ENCODE measurements at regions not wholly inside any gene's neighbourhood (a gene's known extent, or its start where the extent isn't known, plus 50 kb on each side); places are given as distances from the start of the nearest gene placed in this dataset.

DNA sequence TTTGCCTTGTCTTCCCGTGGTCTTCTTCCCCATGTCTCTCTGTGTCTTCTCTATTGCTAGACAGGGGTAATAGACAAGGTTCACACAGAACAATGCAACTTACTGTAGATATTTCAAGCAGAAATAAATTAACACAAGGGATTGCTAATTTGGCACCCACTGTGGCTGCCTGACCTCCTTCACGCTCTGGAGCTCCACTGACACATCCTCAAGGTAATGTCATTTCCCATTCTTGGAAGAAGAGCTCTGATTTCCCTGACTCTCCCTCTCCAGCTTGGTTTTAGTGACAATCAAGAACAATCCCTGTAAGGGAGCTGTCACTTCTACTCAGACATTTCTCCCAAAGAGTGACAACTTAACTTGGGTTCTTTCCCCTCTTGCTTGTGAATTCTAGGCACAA lies 105.4 kb upstream of the NAP1L1 start:
- H3K36me3 ChIP-seq (ENCODE audit: control insufficient read depth in 2 of 3, insufficient read depth in 3 of 3, low read length in 3 of 3) = no peaks in the 10 kb centered on the region
- DNase-seq (no peak), ATAC-seq (no peak)
- no peak overlapping the region for H3K27ac ChIP-seq (ENCODE audit: low read depth, low read length)
- H3K9me3 ChIP-seq (ENCODE audit: control insufficient read depth in 2 of 3, low read length in 3 of 3) = no peaks in the 10 kb centered on the region
- Mint-ChIP-seq H3K4me3 (no peak overlapping the region), H3K27me3 (peaks cover 6 to 31% (median 19%) of the 10 kb centered on the region in 5 donors), H3K9me3 (peaks cover 0 to 3% (median 0%) of the 10 kb centered on the region in 11 donors), H3K36me3 (no peaks in the 10 kb centered on the region), H3K27ac (no peak overlapping the region), H3K4me1 (peaks cover 0 to 5% (median 0%) of the 10 kb centered on the region in 7 donors)
- ChIA-PET CTCF (no interaction called here), POLR2A (no interaction called here)
- intact Hi-C loops (cut with micrococcal nuclease) = no loop called here
- no peak overlapping the region for H3K4me3 ChIP-seq (ENCODE audit: low read length)
- H3K4me1 ChIP-seq (ENCODE audit: control insufficient read depth in 2 of 2, insufficient read depth in 2 of 2, low read length in 2 of 2) = no peaks in the 10 kb centered on the region
- H3K27me3 ChIP-seq (ENCODE audit: control insufficient read depth in 2 of 2, insufficient read depth in 2 of 2, low read length in 2 of 2) = no peaks in the 10 kb centered on the region

DNA sequence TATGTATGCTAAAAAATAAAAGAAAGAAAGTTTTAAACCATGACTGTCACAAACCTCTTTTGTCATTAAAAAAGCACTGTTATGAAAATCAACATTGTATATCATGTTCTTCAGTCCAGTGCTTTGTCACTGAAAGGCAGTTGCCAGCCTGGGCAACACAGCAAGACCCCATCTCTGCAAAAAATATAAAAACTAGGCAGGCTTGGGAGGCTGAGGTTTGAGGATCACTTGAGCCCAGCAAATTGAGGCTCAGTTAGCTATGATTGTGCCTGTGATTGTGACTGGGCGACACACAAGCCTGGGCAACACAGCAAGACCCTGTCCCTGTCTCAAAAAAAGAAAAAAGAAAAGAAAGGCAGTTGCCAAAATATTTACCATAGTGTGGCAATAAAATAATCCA lies 102.7 kb upstream of the NAP1L1 start:
- Histone ChIP-seq H3K4me3 (ENCODE audit: low read length) (no peak overlapping the region), H3K27me3 (ENCODE audit: control insufficient read depth in 2 of 2, insufficient read depth in 2 of 2, low read length in 2 of 2) (no peaks in the 10 kb centered on the region), H3K9me3 (ENCODE audit: control insufficient read depth in 2 of 3, low read length in 3 of 3) (no peaks in the 10 kb centered on the region), H3K27ac (ENCODE audit: low read depth, low read length) (no peak overlapping the region), H3K36me3 (ENCODE audit: control insufficient read depth in 2 of 3, insufficient read depth in 3 of 3, low read length in 3 of 3) (no peaks in the 10 kb centered on the region), H3K4me1 (ENCODE audit: control insufficient read depth in 2 of 2, insufficient read depth in 2 of 2, low read length in 2 of 2) (no peaks in the 10 kb centered on the region)
- Mint-ChIP-seq H3K9me3 (peaks cover 0 to 3% (median 0%) of the 10 kb centered on the region in 11 donors), H3K36me3 (no peaks in the 10 kb centered on the region), H3K27ac (no peak overlapping the region), H3K27me3 (peaks cover 0 to 42% (median 20%) of the 10 kb centered on the region in 5 donors), H3K4me3 (no peak overlapping the region), H3K4me1 (peaks cover 0 to 5% (median 0%) of the 10 kb centered on the region in 7 donors)
- ChIA-PET CTCF (no interaction called here), POLR2A (no interaction called here)
- intact Hi-C loops (cut with micrococcal nuclease) = no loop called here
- no peak for DNase-seq
- no peak for ATAC-seq

- no peak overlapping the region for H3K4me3 Mint-ChIP-seq
- intact Hi-C loops (cut with micrococcal nuclease) = no loop called here
- Histone ChIP-seq H3K27ac (ENCODE audit: low read depth, low read length) (no peak overlapping the region), H3K4me3 (ENCODE audit: low read length) (no peak overlapping the region), H3K4me1 (ENCODE audit: control insufficient read depth in 2 of 2, insufficient read depth in 2 of 2, low read length in 2 of 2) (no peaks in the 10 kb centered on the region), H3K27me3 (ENCODE audit: control insufficient read depth in 2 of 2, insufficient read depth in 2 of 2, low read length in 2 of 2) (no peaks in the 10 kb centered on the region), H3K36me3 (ENCODE audit: control insufficient read depth in 2 of 3, insufficient read depth in 3 of 3, low read length in 3 of 3) (no peaks in the 10 kb centered on the region), H3K9me3 (ENCODE audit: control insufficient read depth in 2 of 3, low read length in 3 of 3) (no peaks in the 10 kb centered on the region)
- peaks cover 0 to 42% (median 20%) of the 10 kb centered on the region in 5 donors for H3K27me3 Mint-ChIP-seq
- peaks cover 0 to 5% (median 0%) of the 10 kb centered on the region in 7 donors for H3K4me1 Mint-ChIP-seq
- no peaks in the 10 kb centered on the region for H3K36me3 Mint-ChIP-seq
- CTCF ChIA-PET = no interaction called here
- POLR2A ChIA-PET = no interaction called here
- H3K9me3 Mint-ChIP-seq = peaks cover 0 to 3% (median 0%) of the 10 kb centered on the region in 11 donors
- DNase-seq (no peak), ATAC-seq (no peak)
- no peak overlapping the region for H3K27ac Mint-ChIP-seq
Observed at GRCh38 chr12:76186131-76186906, 101.8 kb upstream of the NAP1L1 start.

DNA sequence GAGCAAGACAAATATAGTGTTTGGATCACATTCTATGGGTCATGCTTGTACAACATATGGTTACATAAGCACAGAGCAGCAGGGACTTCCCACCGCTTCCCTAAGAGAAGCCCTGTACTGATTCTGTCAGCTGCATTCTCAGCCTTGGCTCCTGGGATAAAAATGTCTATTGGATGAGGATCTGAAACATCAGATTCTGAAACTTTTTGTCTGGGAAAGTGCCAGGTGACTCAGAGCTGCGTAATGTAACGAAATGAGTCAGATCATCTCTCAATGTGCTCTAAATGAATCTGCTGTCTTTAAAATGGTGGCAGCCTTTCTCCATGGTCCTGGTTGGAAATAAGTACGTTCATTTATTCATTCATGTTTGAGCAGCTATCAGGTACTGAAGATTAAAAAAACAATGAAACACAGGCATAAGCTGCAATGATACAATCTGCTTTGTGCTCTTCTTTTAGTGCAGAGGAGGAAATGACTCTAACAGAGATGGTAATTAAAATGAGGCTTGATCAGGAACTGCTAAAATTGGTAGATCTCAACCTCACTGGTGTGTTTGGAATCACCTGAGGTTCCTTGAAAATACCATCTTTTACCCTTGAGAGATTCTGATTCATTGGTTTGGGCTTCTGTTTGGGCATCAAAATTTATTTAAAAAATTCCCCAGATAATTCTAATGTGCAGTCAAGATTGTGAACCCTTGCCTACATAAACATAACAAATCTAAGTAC lies 99.1 kb upstream of the NAP1L1 start:
- peaks cover 0 to 36% (median 15%) of the 10 kb centered on the region in 5 donors for H3K27me3 Mint-ChIP-seq
- H3K4me1 ChIP-seq (ENCODE audit: control insufficient read depth in 2 of 2, insufficient read depth in 2 of 2, low read length in 2 of 2) = no peaks in the 10 kb centered on the region
- H3K4me3 Mint-ChIP-seq = no peak overlapping the region
- peaks cover 0 to 5% (median 0%) of the 10 kb centered on the region in 7 donors for H3K4me1 Mint-ChIP-seq
- H3K27me3 ChIP-seq (ENCODE audit: control insufficient read depth in 2 of 2, insufficient read depth in 2 of 2, low read length in 2 of 2) = no peaks in the 10 kb centered on the region
- no peak overlapping the region for H3K4me3 ChIP-seq (ENCODE audit: low read length)
- POLR2A ChIA-PET = no interaction called here
- no peaks in the 10 kb centered on the region for H3K9me3 Mint-ChIP-seq
- CTCF ChIA-PET = no interaction called here
- H3K27ac ChIP-seq (ENCODE audit: low read depth, low read length) = no peak overlapping the region
- intact Hi-C loops (cut with micrococcal nuclease) = no loop called here
- no peak overlapping the region for H3K27ac Mint-ChIP-seq
- ATAC-seq = peak; percentile 45
- DNase-seq = peak in 1 of 9 donors; percentile 38
- no peaks in the 10 kb centered on the region for H3K36me3 ChIP-seq (ENCODE audit: control insufficient read depth in 2 of 3, insufficient read depth in 3 of 3, low read length in 3 of 3)
- no peaks in the 10 kb centered on the region for H3K9me3 ChIP-seq (ENCODE audit: control insufficient read depth in 2 of 3, low read length in 3 of 3)
- no peaks in the 10 kb centered on the region for H3K36me3 Mint-ChIP-seq

GRCh38 chr12:76180401-76181277 lies 96.2 kb upstream of the NAP1L1 start:
- ATAC-seq (no peak), DNase-seq (no peak)
- peaks cover 0 to 5% (median 0%) of the 10 kb centered on the region in 7 donors for H3K4me1 Mint-ChIP-seq
- H3K36me3 ChIP-seq (ENCODE audit: control insufficient read depth in 2 of 3, insufficient read depth in 3 of 3, low read length in 3 of 3) = no peaks in the 10 kb centered on the region
- H3K27ac Mint-ChIP-seq = no peak overlapping the region
- H3K27me3 ChIP-seq (ENCODE audit: control insufficient read depth in 2 of 2, insufficient read depth in 2 of 2, low read length in 2 of 2) = no peaks in the 10 kb centered on the region
- H3K9me3 Mint-ChIP-seq = no peaks in the 10 kb centered on the region
- no peak overlapping the region for H3K4me3 ChIP-seq (ENCODE audit: low read length)
- H3K4me1 ChIP-seq (ENCODE audit: control insufficient read depth in 2 of 2, insufficient read depth in 2 of 2, low read length in 2 of 2) = no peaks in the 10 kb centered on the region
- intact Hi-C loops (cut with micrococcal nuclease) = loop anchor here in 1 of 2 donors (1.0 kb wide), 1 partner anchor 21 kb away; no protein-coding TSS in a partner anchor
- ChIA-PET POLR2A (no interaction called here), CTCF (no interaction called here)
- no peak overlapping the region for H3K4me3 Mint-ChIP-seq
- H3K27me3 Mint-ChIP-seq = peaks cover 0 to 18% (median 5%) of the 10 kb centered on the region in 5 donors
- no peak overlapping the region for H3K27ac ChIP-seq (ENCODE audit: low read depth, low read length)
- H3K9me3 ChIP-seq (ENCODE audit: control insufficient read depth in 2 of 3, low read length in 3 of 3) = no peaks in the 10 kb centered on the region
- H3K36me3 Mint-ChIP-seq = no peaks in the 10 kb centered on the region

GRCh38 chr12:76178452-76178851 lies 94.0 kb upstream of the NAP1L1 start:
- DNase-seq = no peak
- no peaks in the 10 kb centered on the region for H3K27me3 ChIP-seq (ENCODE audit: control insufficient read depth in 2 of 2, insufficient read depth in 2 of 2, low read length in 2 of 2)
- intact Hi-C loops (cut with micrococcal nuclease) = no loop called here
- POLR2A ChIA-PET = no interaction called here
- ATAC-seq = no peak
- peaks cover 0 to 2% (median 0%) of the 10 kb centered on the region in 7 donors for H3K4me1 Mint-ChIP-seq
- no peak overlapping the region for H3K27ac ChIP-seq (ENCODE audit: low read depth, low read length)
- no peaks in the 10 kb centered on the region for H3K36me3 Mint-ChIP-seq
- no peak overlapping the region for H3K4me3 ChIP-seq (ENCODE audit: low read length)
- no peak overlapping the region for H3K4me3 Mint-ChIP-seq
- peaks cover 0 to 12% (median 0%) of the 10 kb centered on the region in 5 donors for H3K27me3 Mint-ChIP-seq
- CTCF ChIA-PET = interaction anchor here (0.7 kb wide), 1 partner anchor 877 kb away, joined by 3 read pairs; no protein-coding TSS in a partner anchor
- H3K9me3 Mint-ChIP-seq = no peaks in the 10 kb centered on the region
- no peaks in the 10 kb centered on the region for H3K36me3 ChIP-seq (ENCODE audit: control insufficient read depth in 2 of 3, insufficient read depth in 3 of 3, low read length in 3 of 3)
- no peaks in the 10 kb centered on the region for H3K4me1 ChIP-seq (ENCODE audit: control insufficient read depth in 2 of 2, insufficient read depth in 2 of 2, low read length in 2 of 2)
- no peaks in the 10 kb centered on the region for H3K9me3 ChIP-seq (ENCODE audit: control insufficient read depth in 2 of 3, low read length in 3 of 3)
- peak overlapping the region in 1 of 9 donors; percentile 18 for H3K27ac Mint-ChIP-seq
